B cell (primary cell): ENCODE measurements at regions not wholly inside any gene's neighbourhood (a gene's known extent, or its start where the extent isn't known, plus 50 kb on each side); places are given as distances from the start of the nearest gene placed in this dataset.

ENCODE experiments used
- CTCF ChIP-seq: fragments of 200-600 bp; IDR thresholded peaks from one replicate; pipeline ENCODE4 v1.8.0; 2022; ENCODE audit warnings: antibody characterized with exemption, mild to moderate bottlenecking
- EZH2 ChIP-seq: IDR thresholded peaks from 2 replicates; pipeline ENCODE4 v1.6.1; 2012; ENCODE audit warnings: borderline replicate concordance, low read depth, mild to moderate bottlenecking, moderate library complexity, low read length; ENCODE audit not compliant: insufficient read depth, poor library complexity, severe bottlenecking

- TF ChIP-seq CTCF (no peak), EZH2 (no peak)
Observed at GRCh38 chr9:100670719-100671118, 92.8 kb downstream of the CAVIN4 start.
